SK-N-SH (cell line): ENCODE measurements at regions not wholly inside any gene's neighbourhood (a gene's known extent, or its start where the extent isn't known, plus 50 kb on each side); places are given as distances from the start of the nearest gene placed in this dataset.

Source experiments
- ELF1 ChIP-seq: IDR thresholded peaks from 2 replicates; pipeline ENCODE4 v1.4.0; 2012
- EZH2phosphoT487 ChIP-seq: fragments of 200-600 bp; sonication (generic); IDR thresholded peaks from 2 replicates; pipeline ENCODE4 v1.6.1; 2017; ENCODE audit warnings: low read depth, mixed run types, mild to moderate bottlenecking, antibody characterized with exemption, moderate library complexity, borderline replicate concordance
- GABPA ChIP-seq: IDR thresholded peaks from 2 replicates; pipeline ENCODE4 v1.4.0; 2012; ENCODE audit warnings: low read depth, mild to moderate bottlenecking
- MEF2A ChIP-seq: IDR thresholded peaks from 2 replicates; pipeline ENCODE4 v1.4.0; 2012; ENCODE audit warnings: low read depth, borderline replicate concordance
- NFIC ChIP-seq: IDR thresholded peaks from 2 replicates; pipeline ENCODE4 v1.4.0; 2012; ENCODE audit warnings: borderline replicate concordance
- POLR2AphosphoS5 ChIP-seq: IDR thresholded peaks from 2 replicates; pipeline ENCODE4 v1.6.1; 2012; ENCODE audit warnings: low read depth, low read length
- RCOR1 ChIP-seq: fragments of 150-350 bp; IDR thresholded peaks from 2 replicates; pipeline ENCODE4 v1.6.1; 2017; ENCODE audit warnings: antibody characterized with exemption, low read length
- SIN3A ChIP-seq: IDR thresholded peaks from 2 replicates; pipeline ENCODE4 v1.6.1; 2012; ENCODE audit warnings: low read depth, mild to moderate bottlenecking, low read length, moderate library complexity, borderline replicate concordance
- TAF1 ChIP-seq: IDR thresholded peaks from 2 replicates; pipeline ENCODE4 v1.6.1; 2012; ENCODE audit warnings: low read depth, mild to moderate bottlenecking, low read length, moderate library complexity, borderline replicate concordance
- TCF12 ChIP-seq: IDR thresholded peaks from 2 replicates; pipeline ENCODE4 v1.4.0; 2012
- TF ChIP-seq, protein P1 (sequence below): fragments of 200-600 bp; sonication (generic); IDR thresholded peaks from 2 replicates; pipeline ENCODE4 v1.6.1; 2017; ENCODE audit warnings: antibody characterized with exemption, mild to moderate bottlenecking, moderate library complexity
- TF ChIP-seq, protein P2 (sequence below): IDR thresholded peaks from 2 replicates; pipeline ENCODE4 v1.4.0; 2012; ENCODE audit warnings: low read depth
- TF ChIP-seq, protein P3 (sequence below): fragments of 150-350 bp; IDR thresholded peaks from 2 replicates; pipeline ENCODE4 v1.6.1; 2017; ENCODE audit warnings: antibody characterized with exemption, low read length, low read depth, borderline replicate concordance

DNA sequence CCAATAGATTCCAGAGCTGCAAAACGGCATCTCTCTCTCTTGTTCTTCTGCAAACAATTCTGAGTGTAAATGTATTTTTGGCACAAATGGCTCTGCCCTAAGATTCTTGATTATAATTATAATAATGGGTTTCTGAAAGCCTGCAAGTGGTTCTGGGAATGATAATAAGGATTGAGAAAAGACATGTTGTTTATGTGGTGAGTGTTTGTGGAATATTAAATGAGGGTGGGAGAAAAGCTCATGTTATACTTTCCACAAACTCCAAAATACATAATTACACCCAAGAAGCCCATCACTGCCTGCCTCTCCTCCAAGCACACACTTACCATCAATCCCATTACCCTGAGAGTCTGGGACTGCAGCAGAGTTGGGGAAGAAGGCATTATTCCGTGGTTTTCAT, 460.0 kb upstream of the BRINP1 start:
- TF ChIP-seq, protein P1, sequence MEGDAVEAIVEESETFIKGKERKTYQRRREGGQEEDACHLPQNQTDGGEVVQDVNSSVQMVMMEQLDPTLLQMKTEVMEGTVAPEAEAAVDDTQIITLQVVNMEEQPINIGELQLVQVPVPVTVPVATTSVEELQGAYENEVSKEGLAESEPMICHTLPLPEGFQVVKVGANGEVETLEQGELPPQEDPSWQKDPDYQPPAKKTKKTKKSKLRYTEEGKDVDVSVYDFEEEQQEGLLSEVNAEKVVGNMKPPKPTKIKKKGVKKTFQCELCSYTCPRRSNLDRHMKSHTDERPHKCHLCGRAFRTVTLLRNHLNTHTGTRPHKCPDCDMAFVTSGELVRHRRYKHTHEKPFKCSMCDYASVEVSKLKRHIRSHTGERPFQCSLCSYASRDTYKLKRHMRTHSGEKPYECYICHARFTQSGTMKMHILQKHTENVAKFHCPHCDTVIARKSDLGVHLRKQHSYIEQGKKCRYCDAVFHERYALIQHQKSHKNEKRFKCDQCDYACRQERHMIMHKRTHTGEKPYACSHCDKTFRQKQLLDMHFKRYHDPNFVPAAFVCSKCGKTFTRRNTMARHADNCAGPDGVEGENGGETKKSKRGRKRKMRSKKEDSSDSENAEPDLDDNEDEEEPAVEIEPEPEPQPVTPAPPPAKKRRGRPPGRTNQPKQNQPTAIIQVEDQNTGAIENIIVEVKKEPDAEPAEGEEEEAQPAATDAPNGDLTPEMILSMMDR, result no peak
- TF ChIP-seq MEF2A (no peak), ELF1 (no peak), TAF1 (no peak), SIN3A (no peak), POLR2AphosphoS5 (no peak), EZH2phosphoT487 (no peak), NFIC (no peak), TCF12 (no peak), GABPA (no peak), RCOR1 (no peak)
- TF ChIP-seq, protein P2, sequence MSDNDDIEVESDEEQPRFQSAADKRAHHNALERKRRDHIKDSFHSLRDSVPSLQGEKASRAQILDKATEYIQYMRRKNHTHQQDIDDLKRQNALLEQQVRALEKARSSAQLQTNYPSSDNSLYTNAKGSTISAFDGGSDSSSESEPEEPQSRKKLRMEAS, result no peak
- TF ChIP-seq, protein P3, sequence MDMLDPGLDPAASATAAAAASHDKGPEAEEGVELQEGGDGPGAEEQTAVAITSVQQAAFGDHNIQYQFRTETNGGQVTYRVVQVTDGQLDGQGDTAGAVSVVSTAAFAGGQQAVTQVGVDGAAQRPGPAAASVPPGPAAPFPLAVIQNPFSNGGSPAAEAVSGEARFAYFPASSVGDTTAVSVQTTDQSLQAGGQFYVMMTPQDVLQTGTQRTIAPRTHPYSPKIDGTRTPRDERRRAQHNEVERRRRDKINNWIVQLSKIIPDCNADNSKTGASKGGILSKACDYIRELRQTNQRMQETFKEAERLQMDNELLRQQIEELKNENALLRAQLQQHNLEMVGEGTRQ, result no peak
